Lower leg skin (tissue), 3 donors: ENCODE measurements at regions not wholly inside any gene's neighbourhood (a gene's known extent, or its start where the extent isn't known, plus 50 kb on each side); places are given as distances from the start of the nearest gene placed in this dataset.

Experiments
- POLR2A ChIP-seq, 2 donors: fragments of 450-650 bp; IDR thresholded peaks; one replicate each; pipeline ENCODE4 v1.6.1; 2016 to 2017; ENCODE audit warnings: antibody characterized with exemption in 2 of 2, mild to moderate bottlenecking in 1 of 2, moderate library complexity in 1 of 2
- TF ChIP-seq, protein P1 (sequence below), 3 donors: fragments of 450-650 bp; IDR thresholded peaks; one replicate each; pipeline ENCODE4 v1.5.1; 2016; ENCODE audit warnings: antibody characterized with exemption in 3 of 3, mild to moderate bottlenecking in 3 of 3, moderate library complexity in 2 of 3

GRCh38 chr3:174659511-174659910 lies 199.6 kb upstream of the NAALADL2 start:
- TF ChIP-seq POLR2A (IDR thresholded peaks at IDR 0.05) = no peak
- TF ChIP-seq, protein P1, sequence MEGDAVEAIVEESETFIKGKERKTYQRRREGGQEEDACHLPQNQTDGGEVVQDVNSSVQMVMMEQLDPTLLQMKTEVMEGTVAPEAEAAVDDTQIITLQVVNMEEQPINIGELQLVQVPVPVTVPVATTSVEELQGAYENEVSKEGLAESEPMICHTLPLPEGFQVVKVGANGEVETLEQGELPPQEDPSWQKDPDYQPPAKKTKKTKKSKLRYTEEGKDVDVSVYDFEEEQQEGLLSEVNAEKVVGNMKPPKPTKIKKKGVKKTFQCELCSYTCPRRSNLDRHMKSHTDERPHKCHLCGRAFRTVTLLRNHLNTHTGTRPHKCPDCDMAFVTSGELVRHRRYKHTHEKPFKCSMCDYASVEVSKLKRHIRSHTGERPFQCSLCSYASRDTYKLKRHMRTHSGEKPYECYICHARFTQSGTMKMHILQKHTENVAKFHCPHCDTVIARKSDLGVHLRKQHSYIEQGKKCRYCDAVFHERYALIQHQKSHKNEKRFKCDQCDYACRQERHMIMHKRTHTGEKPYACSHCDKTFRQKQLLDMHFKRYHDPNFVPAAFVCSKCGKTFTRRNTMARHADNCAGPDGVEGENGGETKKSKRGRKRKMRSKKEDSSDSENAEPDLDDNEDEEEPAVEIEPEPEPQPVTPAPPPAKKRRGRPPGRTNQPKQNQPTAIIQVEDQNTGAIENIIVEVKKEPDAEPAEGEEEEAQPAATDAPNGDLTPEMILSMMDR (IDR thresholded peaks at IDR 0.05) = no peak
